Activated CD4-positive, alpha-beta memory T cell treated with anti-CD3 and anti-CD28 coated beads for 36 hours (primary cell): ENCODE measurements at regions not wholly inside any gene's neighbourhood (a gene's known extent, or its start where the extent isn't known, plus 50 kb on each side); places are given as distances from the start of the nearest gene placed in this dataset.
"Not testable (repeated sequence)": the region's sequence is repeated elsewhere in the genome, so short reads cannot be mapped to it uniquely, and the experiment has no call there.

ENCODE experiments used
- CTCF ChIA-PET: fragments of 350-600 bp; sonication (Branson Sonifier 250); formaldehyde crosslinking; loops from one replicate; lab custom pipeline; 2021; ENCODE audit warnings: antibody characterized with exemption, inconsistent platforms; lab: Charles Lee
- POLR2A ChIA-PET: fragments of 350-600 bp; sonication (Branson Sonifier 250); formaldehyde crosslinking; loops from one replicate; lab custom pipeline; 2021; ENCODE audit warnings: antibody characterized with exemption; lab: Charles Lee
- DNase-seq: peaks from one replicate; pipeline ENCODE4 v3.0.0-alpha.2; 2020
- H3K27ac Mint-ChIP-seq: one replicate; pipeline ENCODE4 v1.8.0; 2021; ENCODE audit warnings: mixed read lengths
- H3K27me3 Mint-ChIP-seq: one replicate; pipeline ENCODE4 v1.8.0; 2021; ENCODE audit warnings: mixed read lengths
- H3K36me3 Mint-ChIP-seq: one replicate; pipeline ENCODE4 v1.8.0; 2021; ENCODE audit warnings: mixed read lengths
- H3K4me1 Mint-ChIP-seq: one replicate; pipeline ENCODE4 v1.8.0; 2021; ENCODE audit warnings: low read depth, mixed read lengths
- H3K4me3 Mint-ChIP-seq: one replicate; pipeline ENCODE4 v1.8.0; 2021; ENCODE audit warnings: mild to moderate bottlenecking, mixed read lengths
- H3K9me3 Mint-ChIP-seq: one replicate; pipeline ENCODE4 v1.8.0; 2021; ENCODE audit warnings: mixed read lengths
- intact Hi-C: fragments of 100-400 bp; cut with micrococcal nuclease; formaldehyde crosslinking; loops from one replicate; pipeline ENCODE4 v1.15.1; 2023

- H3K27ac Mint-ChIP-seq, H3K4me3 Mint-ChIP-seq, H3K4me1 Mint-ChIP-seq, H3K9me3 Mint-ChIP-seq, intact Hi-C loops, DNase-seq, CTCF ChIA-PET, H3K27me3 Mint-ChIP-seq, POLR2A ChIA-PET, H3K36me3 Mint-ChIP-seq: not testable (repeated sequence)
Measured at GRCh38 chr2:131990751-131991150, 171.0 kb downstream of the ANKRD30BL start.

- POLR2A ChIA-PET, DNase-seq, H3K4me1 Mint-ChIP-seq, intact Hi-C loops, H3K9me3 Mint-ChIP-seq, H3K36me3 Mint-ChIP-seq, CTCF ChIA-PET, H3K4me3 Mint-ChIP-seq, H3K27ac Mint-ChIP-seq, H3K27me3 Mint-ChIP-seq: not testable (repeated sequence)
Measured at GRCh38 chr2:131966671-131967070, 195.1 kb downstream of the ANKRD30BL start.

DNA sequence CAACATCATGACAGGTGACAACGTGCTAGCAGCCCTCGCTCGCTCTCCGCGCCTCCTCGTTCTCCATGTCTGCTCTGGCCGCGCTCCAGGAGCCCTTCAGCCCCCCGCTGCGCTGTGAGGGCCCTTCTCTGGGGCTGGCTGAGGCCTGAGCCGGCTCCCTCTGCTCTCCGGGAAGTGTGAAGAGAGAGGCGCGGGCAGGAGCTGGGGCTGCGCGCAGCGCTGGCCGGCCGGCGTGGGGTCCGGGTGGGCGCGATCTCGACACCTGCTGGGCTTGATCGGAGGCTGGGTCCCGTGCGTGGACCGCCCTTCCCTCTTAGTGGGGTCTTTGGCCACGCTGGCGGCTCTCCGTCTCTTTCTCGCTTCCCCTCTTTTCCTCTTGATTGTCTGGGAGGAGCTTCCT, 195.5 kb downstream of the ANKRD30BL start:
- Mint-ChIP-seq H3K36me3 (no peaks in the 10 kb centered on the region), H3K27me3 (no peaks in the 10 kb centered on the region), H3K4me3 (no peak overlapping the region), H3K4me1 (no peaks in the 10 kb centered on the region), H3K9me3 (peaks cover 1% of the 10 kb centered on the region), H3K27ac (no peak overlapping the region)
- DNase-seq, result no peak
- intact Hi-C loops, result no loop called here
- ChIA-PET POLR2A (no interaction called here), CTCF (no interaction called here)

- POLR2A ChIA-PET, H3K27me3 Mint-ChIP-seq, H3K36me3 Mint-ChIP-seq, intact Hi-C loops, H3K9me3 Mint-ChIP-seq, CTCF ChIA-PET, H3K27ac Mint-ChIP-seq, H3K4me1 Mint-ChIP-seq, DNase-seq, H3K4me3 Mint-ChIP-seq: not testable (repeated sequence)
Measured at GRCh38 chr2:131958019-131958609, 203.6 kb downstream of the ANKRD30BL start.

GRCh38 chr2:131948641-131949040, 213.1 kb downstream of the ANKRD30BL start:
- intact Hi-C loops, H3K9me3 Mint-ChIP-seq, H3K4me3 Mint-ChIP-seq, DNase-seq, H3K36me3 Mint-ChIP-seq, H3K4me1 Mint-ChIP-seq, POLR2A ChIA-PET, H3K27ac Mint-ChIP-seq, H3K27me3 Mint-ChIP-seq, CTCF ChIA-PET: not testable (repeated sequence)

- intact Hi-C loops, DNase-seq, H3K4me3 Mint-ChIP-seq, H3K4me1 Mint-ChIP-seq, CTCF ChIA-PET, H3K36me3 Mint-ChIP-seq, H3K27me3 Mint-ChIP-seq, POLR2A ChIA-PET, H3K27ac Mint-ChIP-seq, H3K9me3 Mint-ChIP-seq: not testable (repeated sequence)
Measured at GRCh38 chr2:131923287-131923686, 238.5 kb downstream of the ANKRD30BL start.

GRCh38 chr2:131922854-131923253, 238.9 kb downstream of the ANKRD30BL start:
- DNase-seq, H3K27me3 Mint-ChIP-seq, H3K27ac Mint-ChIP-seq, H3K4me1 Mint-ChIP-seq, H3K4me3 Mint-ChIP-seq, intact Hi-C loops, CTCF ChIA-PET, H3K9me3 Mint-ChIP-seq, POLR2A ChIA-PET, H3K36me3 Mint-ChIP-seq: not testable (repeated sequence)
